ENCODE measurements at regions not wholly inside any gene's neighbourhood (a gene's known extent, or its start where the extent isn't known, plus 50 kb on each side); places are given as distances from the start of the nearest gene placed in this dataset.
"Not testable (repeated sequence)": the region's sequence is repeated elsewhere in the genome, so short reads cannot be mapped to it uniquely, and the experiment has no call there.

- not testable (repeated sequence) for DNase-seq (ENCODE audit: low spot score)
These were observed 362.6 kb upstream of the GOT2 start for GRCh38 chr16:59096682-59097081.

- DNase-seq (ENCODE audit: low spot score), result no peak
These were observed 356.4 kb upstream of the GOT2 start for GRCh38 chr16:59090541-59090940.

- DNase-seq (ENCODE audit: low spot score), result no peak
These were observed 354.3 kb upstream of the GOT2 start for GRCh38 chr16:59088431-59088830.

- no peak for DNase-seq (ENCODE audit: low spot score)
These were observed 353.5 kb upstream of the GOT2 start for GRCh38 chr16:59087641-59088040.

GRCh38 chr16:59067205-59067604 lies 333.1 kb upstream of the GOT2 start:
- peak; percentile 43 for DNase-seq (ENCODE audit: low spot score)

GRCh38 chr16:59060207-59060606 lies 326.1 kb upstream of the GOT2 start:
- no peak for DNase-seq (ENCODE audit: low spot score)

- DNase-seq (ENCODE audit: low spot score), result no peak
These were observed 324.1 kb upstream of the GOT2 start for GRCh38 chr16:59058250-59058649.

- DNase-seq (ENCODE audit: low spot score), result no peak
These were observed 319.8 kb upstream of the GOT2 start for GRCh38 chr16:59053911-59054310.

- no peak for DNase-seq (ENCODE audit: low spot score)
These were observed 318.1 kb upstream of the GOT2 start for GRCh38 chr16:59052231-59052630.

GRCh38 chr16:59048876-59049275 lies 314.8 kb upstream of the GOT2 start:
- no peak for DNase-seq (ENCODE audit: low spot score)

GRCh38 chr16:59047114-59047513 lies 313.0 kb upstream of the GOT2 start:
- no peak for DNase-seq (ENCODE audit: low spot score)

GRCh38 chr16:59046335-59046734 lies 312.2 kb upstream of the GOT2 start:
- DNase-seq (ENCODE audit: low spot score), result no peak

GRCh38 chr16:59045501-59045900 lies 311.4 kb upstream of the GOT2 start:
- no peak for DNase-seq (ENCODE audit: low spot score)

GRCh38 chr16:59044616-59045015 lies 310.5 kb upstream of the GOT2 start:
- DNase-seq (ENCODE audit: low spot score), result no peak

- DNase-seq (ENCODE audit: low spot score), result peak; percentile 34
These were observed 308.2 kb upstream of the GOT2 start for GRCh38 chr16:59042301-59042700.

GRCh38 chr16:59039066-59039720 lies 305.1 kb upstream of the GOT2 start:
- DNase-seq (ENCODE audit: low spot score), result no peak

GRCh38 chr16:59030923-59031485 lies 296.9 kb upstream of the GOT2 start:
- DNase-seq (ENCODE audit: low spot score), result no peak

- no peak for DNase-seq (ENCODE audit: low spot score)
These were observed 287.6 kb upstream of the GOT2 start for GRCh38 chr16:59021751-59022150.

GRCh38 chr16:59013930-59014329 lies 279.8 kb upstream of the GOT2 start:
- DNase-seq (ENCODE audit: low spot score), result no peak

- DNase-seq (ENCODE audit: low spot score), result no peak
These were observed 265.6 kb upstream of the GOT2 start for GRCh38 chr16:58999762-59000161.

- DNase-seq (ENCODE audit: low spot score), result not testable (repeated sequence)
These were observed 258.6 kb upstream of the GOT2 start for GRCh38 chr16:58992755-58993154.

- not testable (repeated sequence) for DNase-seq (ENCODE audit: low spot score)
These were observed 249.3 kb upstream of the GOT2 start for GRCh38 chr16:58983181-58983965.

- no peak for DNase-seq (ENCODE audit: low spot score)
These were observed 236.7 kb upstream of the GOT2 start for GRCh38 chr16:58970775-58971174.

Data from Ammon's horn (tissue), 1 donor.